MM.1S (cell line): ENCODE measurements at regions not wholly inside any gene's neighbourhood (a gene's known extent, or its start where the extent isn't known, plus 50 kb on each side); places are given as distances from the start of the nearest gene placed in this dataset.

Experiments
- EZH2 ChIP-seq: fragments of 300-600 bp; sonication (generic); optimal IDR thresholded peaks from 2 replicates; pipeline ENCODE3; 2017; ENCODE audit warnings: low read depth, mild to moderate bottlenecking, antibody characterized with exemption, low read length, mixed read lengths
- EZH2phosphoT487 ChIP-seq: fragments of 300-600 bp; sonication (generic); IDR thresholded peaks from 2 replicates; pipeline ENCODE4 v1.6.1; 2018; ENCODE audit warnings: antibody characterized with exemption, low read length
- TF ChIP-seq, protein P1 (sequence below): fragments of 300-600 bp; sonication (generic); IDR thresholded peaks from 2 replicates; pipeline ENCODE4 v1.5.1; 2016; ENCODE audit warnings: antibody characterized with exemption, low read length, mixed read lengths

GRCh38 chr20:40575851-40576250 is 113.2 kb downstream of the MAFB start:
- TF ChIP-seq, protein P1, sequence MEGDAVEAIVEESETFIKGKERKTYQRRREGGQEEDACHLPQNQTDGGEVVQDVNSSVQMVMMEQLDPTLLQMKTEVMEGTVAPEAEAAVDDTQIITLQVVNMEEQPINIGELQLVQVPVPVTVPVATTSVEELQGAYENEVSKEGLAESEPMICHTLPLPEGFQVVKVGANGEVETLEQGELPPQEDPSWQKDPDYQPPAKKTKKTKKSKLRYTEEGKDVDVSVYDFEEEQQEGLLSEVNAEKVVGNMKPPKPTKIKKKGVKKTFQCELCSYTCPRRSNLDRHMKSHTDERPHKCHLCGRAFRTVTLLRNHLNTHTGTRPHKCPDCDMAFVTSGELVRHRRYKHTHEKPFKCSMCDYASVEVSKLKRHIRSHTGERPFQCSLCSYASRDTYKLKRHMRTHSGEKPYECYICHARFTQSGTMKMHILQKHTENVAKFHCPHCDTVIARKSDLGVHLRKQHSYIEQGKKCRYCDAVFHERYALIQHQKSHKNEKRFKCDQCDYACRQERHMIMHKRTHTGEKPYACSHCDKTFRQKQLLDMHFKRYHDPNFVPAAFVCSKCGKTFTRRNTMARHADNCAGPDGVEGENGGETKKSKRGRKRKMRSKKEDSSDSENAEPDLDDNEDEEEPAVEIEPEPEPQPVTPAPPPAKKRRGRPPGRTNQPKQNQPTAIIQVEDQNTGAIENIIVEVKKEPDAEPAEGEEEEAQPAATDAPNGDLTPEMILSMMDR: no peak
- TF ChIP-seq EZH2phosphoT487: no peak
- TF ChIP-seq EZH2: no peak
